ENCODE measurements at regions not wholly inside any gene's neighbourhood (a gene's known extent, or its start where the extent isn't known, plus 50 kb on each side); places are given as distances from the start of the nearest gene placed in this dataset.

DNA sequence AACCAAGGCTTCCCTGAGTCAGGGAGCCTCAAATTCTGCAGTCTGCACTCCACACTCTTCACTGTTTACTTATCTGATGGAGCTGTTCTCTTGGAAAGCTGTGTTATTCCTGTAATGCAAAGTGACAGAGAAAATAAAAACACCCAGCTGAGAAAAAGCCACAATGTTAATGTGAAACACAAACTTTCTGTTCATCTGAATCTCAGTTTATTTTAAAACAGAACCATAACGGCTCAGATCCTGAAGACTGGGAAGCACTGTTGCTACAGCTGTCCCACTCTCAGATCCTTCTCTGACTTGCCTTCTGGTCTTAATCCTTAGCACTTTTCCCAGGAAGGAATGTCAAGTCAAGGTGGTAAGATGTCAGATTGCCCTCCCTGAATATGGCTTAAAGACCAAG lies 736.6 kb downstream of the DHX35 start:
- DNase-seq (ENCODE audit: low spot score): no peak

DNA sequence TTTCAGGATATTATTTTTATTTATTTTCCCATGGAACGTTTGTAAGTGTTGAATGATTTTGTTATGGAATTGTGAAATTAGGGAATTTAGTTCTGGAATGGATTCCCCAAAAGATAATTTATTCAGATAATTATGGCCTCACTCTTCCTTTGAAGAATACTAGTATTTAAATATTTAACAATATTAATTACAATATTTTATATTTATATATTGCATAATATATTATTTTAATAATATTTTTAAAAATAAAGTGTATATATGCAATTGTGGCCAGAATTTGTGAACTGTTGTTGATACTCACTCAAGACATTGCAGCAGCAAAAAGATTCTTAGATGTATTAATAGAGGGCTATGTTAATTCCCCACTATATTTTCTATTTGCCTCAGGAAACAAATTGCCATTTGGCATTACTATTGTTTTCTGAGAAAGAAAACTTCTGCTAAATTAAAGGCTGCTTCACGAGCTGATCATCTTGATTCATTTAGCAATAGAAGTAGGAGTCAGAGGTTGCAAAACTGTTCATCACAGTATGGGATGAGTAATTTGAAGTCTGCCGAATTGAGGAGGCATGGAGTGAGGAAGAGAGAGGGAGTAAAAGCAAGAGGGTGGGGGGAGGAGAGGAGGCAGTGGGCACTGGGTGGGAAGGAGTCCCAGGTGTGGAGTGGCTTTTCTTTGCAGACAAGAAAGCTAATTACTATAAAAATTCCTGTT lies 729.2 kb downstream of the DHX35 start:
- DNase-seq (ENCODE audit: low spot score): no peak

DNA sequence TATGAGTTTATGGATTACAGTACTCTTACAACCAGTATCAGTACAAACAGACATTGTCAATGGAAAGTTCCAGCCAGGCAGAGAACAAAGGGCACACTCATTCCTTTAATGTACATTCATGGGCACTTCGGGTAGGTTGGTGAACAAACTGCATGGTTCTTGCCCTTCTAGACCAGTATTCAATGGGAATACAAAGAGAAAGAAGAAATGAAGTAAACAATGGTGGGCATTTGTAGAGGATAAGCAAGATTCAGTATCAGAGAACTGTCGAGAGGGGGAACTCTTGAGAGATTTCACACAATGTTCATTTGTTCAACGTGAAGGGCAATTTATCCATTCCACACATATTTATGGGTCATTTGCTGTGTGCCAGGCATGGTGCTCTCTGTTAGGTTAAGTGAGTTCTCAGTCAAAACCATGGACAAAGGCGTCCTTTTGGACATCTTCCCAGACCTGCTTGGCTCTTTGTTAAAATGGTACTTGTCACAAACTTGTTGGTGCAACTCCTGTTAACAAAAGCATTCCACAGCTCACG lies 714.8 kb downstream of the DHX35 start:
- peak; percentile 2 for DNase-seq (ENCODE audit: low spot score)

DNA sequence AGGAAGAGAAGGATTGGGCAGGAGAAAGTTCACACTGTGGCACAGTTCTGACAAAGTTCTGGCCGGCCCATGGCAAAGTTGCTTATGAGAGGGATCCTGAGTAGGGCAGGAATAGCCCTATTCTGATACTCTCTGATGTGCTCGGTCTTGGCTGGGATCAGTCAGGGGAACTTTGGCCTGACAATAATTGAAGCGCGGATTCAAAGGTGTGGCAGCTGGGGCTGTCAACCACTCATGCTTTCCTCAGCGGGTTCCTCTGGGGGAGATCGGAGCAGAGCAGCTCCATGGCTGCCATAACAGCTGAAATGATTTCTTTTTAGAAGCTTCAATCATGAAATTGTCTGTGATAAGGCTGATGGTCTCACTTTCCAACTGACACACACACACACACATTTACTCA lies 714.1 kb downstream of the DHX35 start:
- DNase-seq (ENCODE audit: low spot score): no peak

DNA sequence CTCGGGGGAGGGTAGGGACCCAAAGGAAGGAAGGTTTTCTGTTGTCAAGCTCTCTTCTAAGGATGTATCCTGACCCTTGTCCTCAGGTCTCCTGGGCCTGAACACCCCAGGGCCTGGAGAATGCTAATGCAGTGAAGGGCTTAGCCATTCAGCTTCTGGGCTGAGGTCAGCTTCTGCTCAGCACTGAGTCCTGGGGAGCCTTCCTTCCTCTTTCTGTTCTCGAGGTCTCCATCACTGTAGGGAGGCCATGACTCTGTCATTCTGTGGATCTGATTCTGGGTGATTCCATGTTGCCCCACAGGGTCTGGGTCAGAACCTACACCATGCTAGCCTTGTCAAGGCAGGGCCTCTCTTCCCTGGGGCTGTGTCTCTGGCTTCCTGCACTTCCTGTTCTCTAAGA lies 712.7 kb downstream of the DHX35 start:
- DNase-seq (ENCODE audit: low spot score): no peak

DNA sequence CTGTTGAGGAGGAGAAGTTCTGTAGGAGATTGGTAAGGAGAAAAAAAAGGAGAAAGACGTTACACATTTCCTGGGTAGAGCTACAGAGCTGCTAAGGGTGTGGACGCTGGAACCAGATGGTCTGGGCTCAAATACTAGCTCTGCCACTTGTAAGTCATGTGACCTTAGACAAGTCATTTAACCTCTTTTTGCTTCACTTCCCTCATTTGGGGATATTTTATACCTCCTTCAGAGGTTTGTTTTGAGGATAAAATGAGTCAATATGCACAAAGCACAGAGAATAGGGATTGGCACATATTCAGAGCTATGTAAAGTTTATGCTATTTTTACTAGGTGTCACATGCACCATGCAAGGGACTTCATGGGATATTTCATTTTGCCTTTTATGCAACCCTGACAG lies 708.8 kb downstream of the DHX35 start:
- no peak for DNase-seq (ENCODE audit: low spot score)

DNA sequence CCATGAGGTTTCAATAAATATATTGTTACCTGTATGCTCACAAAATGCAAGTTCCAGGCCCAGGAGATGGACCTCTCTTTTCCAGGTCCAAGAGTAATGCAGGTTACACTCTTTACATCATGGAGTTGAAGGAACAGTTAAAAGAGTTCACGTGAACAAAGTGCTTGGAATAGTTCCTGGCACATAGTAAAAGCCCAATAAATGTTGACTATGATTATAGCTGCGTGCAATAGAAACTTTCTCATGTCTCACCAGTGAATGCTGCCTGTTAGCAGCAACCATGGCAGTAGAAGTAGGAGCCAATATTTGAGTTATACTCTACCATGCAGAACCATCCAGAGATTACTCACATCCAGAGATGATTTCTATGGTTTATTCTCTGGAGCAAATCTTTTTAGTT lies 707.5 kb downstream of the DHX35 start:
- no peak for DNase-seq (ENCODE audit: low spot score)

DNA sequence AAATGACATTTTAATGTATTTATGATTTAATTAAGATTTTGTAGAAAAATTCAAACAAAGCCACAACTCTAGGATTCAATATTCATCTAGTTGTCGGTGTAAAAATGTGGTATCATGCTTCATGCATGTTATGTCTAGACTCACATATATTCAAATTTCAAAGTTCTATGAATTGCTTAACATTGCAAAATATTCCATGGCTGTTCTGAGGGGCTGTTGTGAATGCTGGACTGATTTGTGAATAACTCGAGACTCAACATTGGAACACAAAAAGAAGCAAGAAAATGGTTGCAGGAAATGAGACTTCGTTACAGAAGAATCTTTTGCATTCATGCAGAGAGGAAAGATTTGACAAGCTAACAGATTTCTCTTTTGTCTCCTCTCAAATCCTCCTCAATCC lies 705.9 kb downstream of the DHX35 start:
- DNase-seq (ENCODE audit: low spot score): no peak

DNA sequence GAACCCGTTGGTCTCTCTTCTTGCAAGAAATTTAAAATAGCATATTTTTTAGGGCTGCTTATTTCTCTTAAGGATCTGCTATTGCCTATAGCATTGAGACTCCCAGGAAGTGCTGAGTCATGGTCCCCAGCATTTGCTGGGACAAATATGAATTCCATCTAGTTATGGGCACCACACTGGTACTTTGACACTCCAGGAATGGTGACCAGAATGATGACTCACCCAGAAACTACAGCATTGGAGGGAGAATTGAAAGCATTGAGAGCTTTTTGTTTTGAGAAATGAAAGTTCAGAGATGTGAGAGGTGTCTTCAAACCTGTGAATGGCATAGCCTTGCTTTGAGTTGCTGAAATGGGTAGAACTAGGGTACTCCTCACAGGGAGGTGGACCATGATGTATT lies 699.7 kb downstream of the DHX35 start:
- peak; percentile 42 for DNase-seq (ENCODE audit: low spot score)

DNA sequence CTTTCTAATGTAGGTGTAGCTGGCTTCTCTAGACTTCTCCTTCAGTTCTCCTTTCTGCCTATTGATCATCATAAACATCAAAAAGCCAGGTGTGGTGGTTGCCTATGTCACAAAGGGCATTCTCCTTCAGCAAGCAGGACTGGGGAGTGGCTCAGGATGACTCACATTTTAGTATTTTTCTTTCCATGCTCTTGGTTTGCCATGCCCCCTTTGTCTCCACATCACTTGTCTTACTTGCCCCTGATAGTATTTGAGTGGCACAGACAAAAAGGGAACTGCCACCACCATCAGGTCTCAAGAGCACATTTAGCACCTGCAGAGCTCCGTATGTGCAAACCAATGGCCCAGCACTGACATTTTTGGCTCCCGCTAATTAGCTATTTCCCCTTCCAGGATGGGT lies 698.8 kb downstream of the DHX35 start:
- peak; percentile 12 for DNase-seq (ENCODE audit: low spot score)

DNA sequence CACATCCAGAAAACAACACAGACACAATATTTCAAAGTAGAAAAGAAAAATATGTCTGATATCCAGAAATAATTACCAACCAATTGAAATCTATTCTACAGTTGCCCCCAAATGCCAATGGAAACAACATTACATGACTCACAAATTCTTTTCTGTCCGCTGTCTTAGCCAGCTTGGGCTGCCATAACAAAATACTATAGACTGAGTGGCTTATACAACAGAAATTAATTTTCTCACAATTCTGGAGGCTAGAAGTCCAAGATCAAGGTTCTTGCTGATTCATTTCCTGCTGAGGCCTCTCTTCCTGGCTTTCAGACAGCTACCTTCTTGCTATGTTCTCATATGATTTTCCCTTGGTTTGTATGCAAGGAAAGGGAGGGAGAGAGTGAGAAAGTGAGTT lies 698.1 kb downstream of the DHX35 start:
- DNase-seq (ENCODE audit: low spot score): no peak

DNA sequence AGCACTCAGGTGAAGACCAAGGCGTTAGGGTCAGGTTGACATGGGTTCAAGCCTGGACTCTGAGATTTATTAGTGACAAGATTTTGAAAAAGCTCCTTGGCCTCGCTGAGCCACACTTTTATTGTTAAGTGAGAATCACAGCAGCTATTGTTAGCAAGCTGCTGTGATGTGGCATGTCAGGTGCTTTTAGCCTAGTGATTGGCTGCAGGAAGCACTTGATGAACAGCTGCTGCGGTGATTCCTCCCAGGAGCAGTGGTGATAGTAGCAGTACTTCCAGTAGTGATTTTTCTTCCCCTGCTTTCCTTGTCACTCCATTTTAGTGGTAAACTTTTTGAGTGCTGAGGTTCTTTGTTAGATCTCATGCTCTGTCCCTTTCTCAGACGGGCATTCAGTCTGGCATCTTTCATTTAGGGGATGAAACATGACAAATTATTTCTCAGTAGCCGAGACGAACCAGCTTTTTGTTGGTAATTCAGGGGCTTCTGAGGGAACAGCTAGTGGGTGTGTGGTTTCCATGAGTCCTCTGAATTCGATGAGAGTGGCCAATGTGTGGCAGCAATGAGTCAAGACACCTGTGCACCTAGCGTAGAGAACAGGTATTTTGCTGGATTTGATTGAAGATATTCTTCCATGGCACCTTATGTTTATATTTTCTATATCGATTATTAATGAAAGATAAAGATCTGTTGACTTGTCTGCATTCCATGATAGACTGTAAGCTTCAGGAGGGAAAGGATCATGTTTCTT lies 696.7 kb downstream of the DHX35 start:
- DNase-seq (ENCODE audit: low spot score): no peak

DNA sequence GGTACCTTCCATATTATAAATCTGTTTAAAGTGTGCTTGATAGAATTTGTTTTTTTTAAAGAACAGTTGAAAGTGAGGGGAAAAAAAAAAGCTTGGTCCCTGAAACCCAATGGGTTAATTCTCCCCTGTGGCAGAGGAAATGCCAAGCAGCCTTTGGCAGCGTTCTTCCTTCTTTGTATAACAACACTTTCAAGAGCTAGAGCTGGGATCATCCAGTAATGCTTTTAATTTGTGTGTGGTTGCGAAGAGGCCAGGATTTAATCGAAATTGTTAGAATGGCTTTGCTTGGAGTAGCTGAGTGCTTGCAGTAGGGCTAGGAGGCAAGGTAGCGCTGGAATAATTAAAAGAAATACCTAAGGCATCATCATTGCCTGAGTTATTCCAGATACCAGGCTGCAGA lies 692.0 kb downstream of the DHX35 start:
- DNase-seq (ENCODE audit: low spot score): no peak

DNA sequence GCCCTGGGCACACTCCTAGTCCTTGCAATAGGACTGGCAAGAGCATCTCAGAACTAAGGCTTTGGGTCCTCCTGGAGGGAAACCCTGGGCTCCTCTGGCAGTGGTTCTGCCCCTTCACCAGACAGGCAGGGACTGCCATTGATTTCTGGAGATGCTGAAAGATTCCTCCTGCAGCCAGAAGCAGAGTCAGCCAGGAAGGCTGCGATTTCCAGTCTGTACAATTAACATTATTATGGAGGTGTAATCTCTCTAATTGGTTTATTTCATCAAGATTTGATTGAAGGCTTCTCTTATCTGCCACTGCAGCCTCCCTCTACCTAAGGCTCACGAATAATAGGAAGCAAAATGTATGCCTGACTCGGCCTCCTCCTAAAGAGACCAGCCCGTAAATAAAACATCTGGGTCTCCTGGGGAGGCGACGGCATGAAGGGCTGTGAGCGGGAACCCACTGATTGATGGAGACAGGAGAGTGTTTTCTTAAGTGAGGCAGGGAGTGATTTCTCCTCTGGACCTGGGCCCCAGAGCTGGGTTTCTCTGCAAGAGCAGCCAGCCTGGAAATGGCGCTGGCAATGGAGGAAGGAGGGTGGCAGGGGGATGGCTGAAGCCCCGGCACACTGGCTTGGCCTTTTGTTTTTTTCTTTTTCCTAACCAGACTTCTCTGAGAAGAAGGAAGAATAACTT lies 689.6 kb downstream of the DHX35 start:
- DNase-seq (ENCODE audit: low spot score): no peak

DNA sequence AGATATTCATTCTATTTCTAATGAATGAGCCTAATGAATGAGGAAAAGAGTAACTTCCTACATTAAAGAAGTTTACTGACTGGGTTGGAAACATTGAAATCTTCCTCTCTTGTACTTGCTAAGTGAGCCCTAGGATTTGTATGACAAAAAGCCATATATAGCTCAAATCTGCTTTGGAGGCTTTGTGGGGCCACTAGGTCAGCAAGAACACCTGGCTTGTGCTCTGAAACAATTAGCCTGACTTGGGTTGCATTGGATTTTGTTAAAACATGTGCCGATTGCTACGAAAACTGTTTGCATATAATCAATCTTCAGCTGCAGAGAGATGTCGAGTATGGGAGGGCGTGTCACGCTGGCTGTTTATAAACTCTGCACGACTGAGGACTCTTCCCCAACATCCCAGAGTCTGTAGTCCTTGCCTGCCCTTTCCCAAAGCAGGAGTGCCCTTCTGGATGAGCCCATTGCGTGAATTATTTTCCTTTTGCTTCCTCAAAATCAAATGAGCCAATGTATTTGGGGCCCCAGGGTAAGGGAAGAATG lies 684.8 kb downstream of the DHX35 start:
- DNase-seq (ENCODE audit: low spot score): no peak

DNA sequence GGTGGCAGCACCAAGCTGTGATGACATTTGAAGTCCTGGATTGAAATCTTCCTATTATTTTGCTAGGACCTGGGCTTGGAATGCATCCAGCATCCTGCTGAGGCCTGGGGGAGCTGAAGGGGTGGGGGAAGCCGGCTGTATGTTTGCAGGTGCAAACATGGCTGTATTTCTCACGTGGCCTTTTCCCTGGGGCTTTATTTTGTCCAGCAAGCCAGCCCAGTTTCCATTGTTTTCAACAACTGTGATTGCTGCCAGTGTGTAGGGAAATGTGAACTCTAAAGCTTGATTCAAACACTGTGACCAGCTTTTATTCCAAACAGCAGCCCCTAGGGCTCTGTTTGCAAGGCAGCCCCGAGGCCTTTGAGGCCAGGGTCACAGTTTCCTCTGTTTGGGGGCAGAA lies 683.0 kb downstream of the DHX35 start:
- DNase-seq (ENCODE audit: low spot score): no peak

DNA sequence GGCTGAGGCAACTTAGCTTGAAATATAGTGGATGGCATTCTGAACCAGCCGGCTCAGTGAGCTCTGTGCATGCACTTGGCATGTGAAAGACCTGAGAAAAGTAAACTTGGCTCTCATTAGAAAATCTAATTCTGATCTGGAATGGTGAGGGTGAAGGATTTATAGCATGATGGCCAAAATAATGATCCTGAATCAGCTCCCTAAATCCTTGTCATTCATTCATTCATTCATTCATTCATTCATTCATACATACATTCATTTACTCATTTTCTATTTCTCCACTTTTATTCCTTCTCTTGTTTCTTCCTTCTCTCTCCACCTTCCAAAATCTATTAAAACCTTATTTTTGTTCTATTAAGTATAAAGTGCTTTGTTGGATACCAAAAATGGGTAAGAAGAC lies 681.1 kb downstream of the DHX35 start:
- DNase-seq (ENCODE audit: low spot score): no peak

DNA sequence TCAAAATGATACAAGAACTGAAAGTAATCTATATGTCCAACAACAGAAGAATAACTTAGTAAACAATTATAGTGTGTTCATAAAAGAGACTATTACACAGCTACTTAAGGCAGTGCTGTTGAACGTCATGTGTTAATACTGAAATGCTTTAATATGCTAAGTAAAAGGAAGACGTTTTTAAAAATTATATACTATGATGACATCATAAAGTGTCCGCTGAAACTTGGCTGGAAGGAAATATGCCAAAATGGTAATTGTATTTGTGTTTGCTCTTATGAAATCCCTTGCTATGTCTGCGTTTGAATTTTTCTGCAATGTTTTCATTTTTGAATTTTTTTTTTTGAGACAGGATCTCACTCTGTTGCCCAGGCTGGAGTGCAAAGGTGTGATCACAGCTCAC lies 679.3 kb downstream of the DHX35 start:
- DNase-seq (ENCODE audit: low spot score): no peak

DNA sequence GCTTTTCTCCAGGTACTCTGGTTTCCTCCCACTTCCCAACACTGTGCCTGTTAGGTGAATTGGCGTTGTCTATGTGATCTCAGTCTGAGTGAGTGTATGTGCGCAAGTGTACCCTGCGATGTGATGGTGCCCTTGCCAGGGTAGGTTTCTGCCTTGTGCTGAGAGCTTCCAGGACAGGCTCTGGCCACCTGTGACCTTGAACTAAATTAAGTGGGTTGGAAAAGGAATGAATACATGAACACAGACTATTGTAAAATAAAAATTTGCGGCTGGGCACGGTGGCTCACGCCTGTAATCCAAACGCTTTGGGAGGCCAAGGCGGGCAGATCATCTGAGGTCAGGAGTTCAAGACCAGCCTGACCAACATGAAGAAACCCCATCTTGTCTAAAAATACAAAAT lies 678.0 kb downstream of the DHX35 start:
- DNase-seq (ENCODE audit: low spot score): no peak

DNA sequence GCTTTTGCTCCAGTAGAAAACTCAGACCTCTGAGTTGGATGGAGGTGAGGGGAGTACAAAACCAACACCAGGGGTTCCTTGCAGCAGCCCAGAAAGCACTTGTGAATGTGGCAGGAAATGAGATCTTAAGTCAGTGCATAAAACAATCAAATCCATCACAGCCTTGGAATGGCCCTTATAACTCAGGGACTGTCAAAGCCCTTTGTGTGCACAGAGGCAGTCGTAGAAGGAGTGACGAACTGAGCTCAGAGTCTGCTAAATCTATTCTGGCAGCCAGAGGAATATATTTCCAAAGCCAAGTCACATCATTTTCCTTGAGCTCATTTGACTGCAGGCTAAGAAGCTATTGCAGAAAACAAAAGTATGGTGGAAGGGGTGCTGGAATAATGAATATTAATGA lies 676.6 kb downstream of the DHX35 start:
- no peak for DNase-seq (ENCODE audit: low spot score)

DNA sequence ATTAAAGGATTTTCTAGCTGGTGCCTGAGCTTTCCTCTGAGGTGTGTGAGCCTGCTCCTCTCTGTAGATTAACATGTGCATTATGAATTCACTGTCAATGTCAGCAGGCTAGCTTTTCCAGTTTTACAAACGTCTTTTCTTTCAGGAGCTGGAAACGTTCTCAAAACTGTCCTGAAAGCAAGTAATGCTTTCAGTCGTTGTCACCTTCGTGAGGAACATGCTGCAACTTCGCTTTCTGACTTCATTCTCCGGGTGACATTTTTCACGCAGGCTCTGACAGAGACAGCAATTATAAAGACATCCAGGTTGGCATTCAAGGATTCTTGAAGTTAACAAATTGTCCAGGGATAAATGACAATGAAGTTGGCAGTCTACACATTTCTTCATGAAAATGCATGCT lies 671.5 kb downstream of the DHX35 start:
- no peak for DNase-seq (ENCODE audit: low spot score)

DNA sequence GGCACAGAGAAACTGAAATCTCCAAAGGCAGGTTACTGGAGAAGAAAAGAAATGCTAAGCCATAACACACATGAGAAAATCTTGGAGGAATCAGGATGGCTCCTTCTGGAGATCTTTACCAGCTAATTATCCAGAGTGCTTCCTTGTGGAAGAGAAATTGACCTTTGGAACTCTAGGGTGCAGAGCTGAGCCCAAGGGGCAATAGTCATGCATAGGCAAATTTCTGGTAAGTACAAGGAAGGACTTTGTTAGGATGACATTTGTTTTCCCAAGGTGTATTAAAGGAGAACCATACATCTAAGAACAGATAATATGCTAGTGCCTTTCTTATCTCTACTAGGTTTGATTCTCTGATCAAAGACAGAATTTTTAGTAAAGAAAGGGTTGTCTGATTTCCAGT lies 670.6 kb downstream of the DHX35 start:
- DNase-seq (ENCODE audit: low spot score): no peak

DNA sequence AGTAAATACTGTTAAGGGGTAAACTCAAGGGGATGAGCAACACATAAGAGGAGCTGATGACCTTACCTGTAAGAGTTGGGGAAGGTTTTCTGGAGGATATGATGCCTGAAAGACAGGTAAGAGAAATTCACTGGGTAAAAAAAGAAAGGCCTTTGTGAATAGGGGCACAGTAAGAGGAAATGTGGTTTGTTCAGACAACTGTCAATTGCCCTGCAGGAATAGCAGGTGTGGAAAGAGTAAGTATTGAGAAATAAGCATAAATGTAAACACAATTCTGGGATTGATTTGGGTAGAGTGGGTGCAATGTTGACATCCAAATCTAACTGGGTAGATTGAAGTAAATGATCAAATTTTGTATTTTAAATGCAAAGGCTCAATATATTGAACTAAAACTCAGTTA lies 670.0 kb downstream of the DHX35 start:
- DNase-seq (ENCODE audit: low spot score): no peak

Measured in LoVo (cell line).